ENCODE measurements at regions not wholly inside any gene's neighbourhood (a gene's known extent, or its start where the extent isn't known, plus 50 kb on each side); places are given as distances from the start of the nearest gene placed in this dataset.

GRCh38 chr7:95718577-95719410 is 53.6 kb upstream of the DYNC1I1 start:
- DNase-seq, result no peak

- DNase-seq, result no peak
Observed at GRCh38 chr7:95716357-95717122, 55.8 kb upstream of the DYNC1I1 start.

- DNase-seq, result no peak
Observed at GRCh38 chr7:95715274-95715673, 57.1 kb upstream of the DYNC1I1 start.

GRCh38 chr7:95710711-95711110 is 61.6 kb upstream of the DYNC1I1 start:
- no peak for DNase-seq

- no peak for DNase-seq
Observed at GRCh38 chr7:95700917-95701316, 71.4 kb upstream of the DYNC1I1 start.

GRCh38 chr7:95694334-95694733 is 78.0 kb upstream of the DYNC1I1 start:
- DNase-seq, result no peak

- no peak for DNase-seq
Observed at GRCh38 chr7:95693551-95694333, 78.6 kb upstream of the DYNC1I1 start.

GRCh38 chr7:95691464-95691863 is 80.9 kb upstream of the DYNC1I1 start:
- DNase-seq, result no peak

GRCh38 chr7:95690367-95690947 is 81.9 kb upstream of the DYNC1I1 start:
- DNase-seq, result peak; percentile 3

GRCh38 chr7:95688931-95689495 is 83.3 kb upstream of the DYNC1I1 start:
- no peak for DNase-seq

GRCh38 chr7:95687759-95688343 is 84.5 kb upstream of the DYNC1I1 start:
- no peak for DNase-seq

- no peak for DNase-seq
Observed at GRCh38 chr7:95686109-95686508, 86.2 kb upstream of the DYNC1I1 start.

GRCh38 chr7:95684505-95684904 is 87.8 kb upstream of the DYNC1I1 start:
- DNase-seq, result no peak

GRCh38 chr7:95684037-95684436 is 87.7 kb upstream of the PDK4 start:
- DNase-seq, result no peak

- DNase-seq, result no peak
Observed at GRCh38 chr7:95682913-95683312, 86.6 kb upstream of the PDK4 start.

GRCh38 chr7:95676691-95677090 is 80.4 kb upstream of the PDK4 start:
- no peak for DNase-seq

- DNase-seq, result no peak
Observed at GRCh38 chr7:95675632-95676031, 79.3 kb upstream of the PDK4 start.

- no peak for DNase-seq
Observed at GRCh38 chr7:95675016-95675415, 78.7 kb upstream of the PDK4 start.

GRCh38 chr7:95674101-95674500 is 77.8 kb upstream of the PDK4 start:
- DNase-seq, result no peak

- no peak for DNase-seq
Observed at GRCh38 chr7:95672434-95672833, 76.1 kb upstream of the PDK4 start.

GRCh38 chr7:95669513-95669912 is 73.2 kb upstream of the PDK4 start:
- no peak for DNase-seq

- DNase-seq, result no peak
Observed at GRCh38 chr7:95668504-95669018, 72.2 kb upstream of the PDK4 start.
